GM19455 (cell line): ENCODE measurements at regions not wholly inside any gene's neighbourhood (a gene's known extent, or its start where the extent isn't known, plus 50 kb on each side); places are given as distances from the start of the nearest gene placed in this dataset.
"Not testable (repeated sequence)": the region's sequence is repeated elsewhere in the genome, so short reads cannot be mapped to it uniquely, and the experiment has no call there.

Source experiments
- ATAC-seq: cut with Tn5 transposase; IDR thresholded peaks from one replicate; pipeline ENCODE4 v1.9.1; 2021; ENCODE audit not compliant: unreplicated experiment

- ATAC-seq = no peak
Observed at GRCh38 chr5:103800741-103801495, 238.3 kb upstream of the NUDT12 start.

DNA sequence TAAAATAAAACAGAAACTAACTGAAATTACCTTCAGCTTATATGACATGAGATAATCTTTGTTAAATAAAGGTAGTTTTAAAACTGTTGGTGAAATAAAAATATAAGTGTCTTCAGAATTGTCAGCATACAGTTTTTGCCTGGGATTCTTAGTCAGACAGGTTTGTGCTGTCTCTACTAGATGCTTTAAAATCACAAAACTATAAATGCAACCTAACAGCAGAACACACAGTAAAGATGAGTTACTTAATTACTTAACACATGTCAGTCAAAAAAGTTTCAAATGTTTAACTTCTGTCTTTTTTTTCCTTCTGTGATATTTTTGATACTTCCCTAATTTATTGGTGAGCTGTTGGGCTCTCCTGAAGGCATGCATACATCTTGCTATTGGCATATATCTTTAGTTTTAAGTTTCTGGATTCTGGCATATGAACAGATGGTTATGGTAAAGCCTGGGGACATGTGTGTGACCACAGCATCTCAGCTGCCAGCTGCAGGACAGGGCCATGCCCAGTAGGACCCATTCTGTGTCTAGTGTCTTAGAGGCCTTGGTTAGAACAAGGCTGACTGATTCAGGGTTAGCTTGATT is 231.1 kb upstream of the NUDT12 start:
- no peak for ATAC-seq

- no peak for ATAC-seq
Observed at GRCh38 chr5:103785569-103785968, 223.0 kb upstream of the NUDT12 start.

DNA sequence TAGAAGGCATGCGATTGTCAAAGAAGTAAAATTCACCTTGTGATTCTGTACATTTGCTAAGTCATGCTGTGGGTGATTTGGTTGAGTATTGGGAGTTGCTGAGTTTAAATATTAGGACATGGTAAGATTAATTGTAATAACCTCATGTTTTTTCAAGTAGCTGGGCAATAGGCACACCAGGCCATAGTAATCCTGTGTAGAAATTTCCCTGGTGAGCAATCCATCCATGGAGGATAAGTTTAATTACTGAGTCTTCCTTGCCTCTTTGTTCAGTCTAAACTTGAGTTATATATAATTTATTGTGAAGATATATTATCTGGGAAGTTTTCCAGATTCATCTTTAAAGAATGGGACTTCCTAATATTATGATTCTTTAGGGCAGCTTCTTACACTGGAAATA is 221.1 kb upstream of the NUDT12 start:
- ATAC-seq = no peak

- ATAC-seq = no peak
Observed at GRCh38 chr5:103780794-103781193, 218.2 kb upstream of the NUDT12 start.

- ATAC-seq = no peak
Observed at GRCh38 chr5:103774721-103775120, 212.1 kb upstream of the NUDT12 start.

DNA sequence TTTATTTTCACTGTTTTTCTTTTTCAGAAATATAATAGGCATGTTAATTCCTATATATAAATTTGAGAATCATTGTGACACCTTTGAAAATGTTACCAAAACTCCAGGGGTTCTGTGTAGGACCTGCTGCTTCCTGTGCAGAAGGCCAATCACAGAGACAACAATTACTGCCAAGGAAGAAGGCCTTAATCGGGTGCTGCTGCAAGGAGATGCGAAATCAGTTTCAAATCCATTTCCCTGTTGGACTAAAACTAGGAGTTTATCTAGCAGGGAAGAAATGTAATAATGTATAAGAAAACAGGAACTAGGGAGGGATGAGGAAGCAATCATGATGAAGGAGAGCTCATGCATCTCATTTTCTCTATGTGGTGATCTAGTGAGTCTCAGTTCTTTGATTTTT is 209.7 kb upstream of the NUDT12 start:
- no peak for ATAC-seq

GRCh38 chr5:103764403-103764802 is 201.8 kb upstream of the NUDT12 start:
- ATAC-seq = no peak

DNA sequence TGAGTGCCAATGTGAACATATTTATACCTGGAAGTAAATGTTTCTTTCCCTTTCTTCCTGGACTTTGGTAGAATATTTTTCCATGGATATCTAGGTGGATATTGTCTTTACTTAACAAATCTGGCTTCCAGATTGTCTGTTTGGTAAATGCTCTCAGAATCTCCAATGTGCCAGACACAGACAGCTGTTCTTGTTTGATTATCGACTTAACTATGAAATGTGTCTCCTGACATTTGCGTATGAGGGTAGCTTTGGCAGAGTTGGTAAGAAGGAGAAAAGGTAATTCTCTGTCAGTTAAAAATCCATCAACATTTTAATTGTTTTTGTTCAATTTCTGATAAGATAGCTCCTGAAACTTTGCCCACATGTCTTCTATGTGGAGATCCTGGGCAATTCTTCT is 196.4 kb upstream of the NUDT12 start:
- ATAC-seq = no peak

GRCh38 chr5:103755974-103756373 is 193.4 kb upstream of the NUDT12 start:
- ATAC-seq = no peak

GRCh38 chr5:103745353-103746065 is 182.9 kb upstream of the NUDT12 start:
- no peak for ATAC-seq

DNA sequence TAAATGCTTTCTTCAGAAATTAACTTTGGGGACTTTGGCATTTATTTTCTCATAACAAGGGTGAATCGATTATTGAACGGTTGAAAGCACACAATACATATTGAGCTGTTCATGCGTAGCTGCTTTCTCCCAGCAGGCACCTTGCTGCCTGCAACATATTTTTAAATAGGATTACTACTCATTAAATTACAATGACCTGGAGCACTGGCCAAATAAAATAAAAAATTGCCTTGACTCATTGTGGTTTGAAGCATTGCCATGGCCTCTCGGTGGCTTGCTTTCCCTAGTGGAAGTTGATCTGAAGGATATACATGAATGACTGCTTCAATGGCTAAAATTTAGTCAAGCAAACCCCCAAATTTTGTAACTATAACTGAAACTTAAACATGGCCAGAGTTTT is 181.6 kb upstream of the NUDT12 start:
- ATAC-seq = no peak

GRCh38 chr5:103743421-103743820 is 180.8 kb upstream of the NUDT12 start:
- ATAC-seq = no peak

GRCh38 chr5:103741984-103742383 is 179.4 kb upstream of the NUDT12 start:
- no peak for ATAC-seq

DNA sequence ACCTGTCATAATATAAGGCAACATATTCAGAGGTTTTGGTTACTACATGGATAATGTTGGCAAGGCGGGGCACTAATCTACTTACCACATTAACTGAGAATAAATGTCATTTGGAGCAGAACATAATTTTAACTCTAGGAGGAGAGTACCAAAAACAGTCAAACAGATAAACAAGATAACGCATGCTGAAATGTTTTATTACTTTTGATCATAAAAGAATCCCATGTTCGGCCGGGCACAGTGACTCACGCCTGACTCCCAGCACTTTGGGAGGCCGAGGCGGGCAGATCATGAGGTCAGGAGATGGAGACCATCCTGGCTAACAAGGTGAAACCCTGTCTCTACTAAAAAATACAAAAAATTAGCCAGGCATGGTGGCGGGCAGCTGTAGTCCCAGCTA is 173.8 kb upstream of the NUDT12 start:
- not testable (repeated sequence) for ATAC-seq

GRCh38 chr5:103724271-103724670 is 161.7 kb upstream of the NUDT12 start:
- no peak for ATAC-seq

GRCh38 chr5:103721183-103721582 is 158.6 kb upstream of the NUDT12 start:
- no peak for ATAC-seq

DNA sequence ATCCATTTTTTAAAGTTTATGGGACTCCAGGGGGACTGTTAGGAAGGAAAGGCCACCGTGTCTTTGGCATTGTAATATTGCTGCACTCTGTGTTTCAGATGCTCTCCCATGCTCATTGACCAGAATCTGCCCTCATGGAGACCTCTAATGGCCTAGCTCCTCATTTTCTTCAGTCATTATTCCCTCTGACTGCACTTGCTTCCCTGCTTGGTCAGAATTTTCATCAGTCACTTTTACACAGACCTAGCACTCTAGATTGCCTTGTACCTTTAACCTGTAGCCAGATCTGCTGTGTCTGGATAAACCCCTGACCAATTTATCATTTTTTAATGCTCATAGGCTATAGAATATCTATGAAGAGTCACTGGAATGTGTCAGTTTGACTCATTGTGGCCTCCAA is 155.5 kb upstream of the NUDT12 start:
- no peak for ATAC-seq

- no peak for ATAC-seq
Observed at GRCh38 chr5:103708601-103709000, 146.0 kb upstream of the NUDT12 start.

DNA sequence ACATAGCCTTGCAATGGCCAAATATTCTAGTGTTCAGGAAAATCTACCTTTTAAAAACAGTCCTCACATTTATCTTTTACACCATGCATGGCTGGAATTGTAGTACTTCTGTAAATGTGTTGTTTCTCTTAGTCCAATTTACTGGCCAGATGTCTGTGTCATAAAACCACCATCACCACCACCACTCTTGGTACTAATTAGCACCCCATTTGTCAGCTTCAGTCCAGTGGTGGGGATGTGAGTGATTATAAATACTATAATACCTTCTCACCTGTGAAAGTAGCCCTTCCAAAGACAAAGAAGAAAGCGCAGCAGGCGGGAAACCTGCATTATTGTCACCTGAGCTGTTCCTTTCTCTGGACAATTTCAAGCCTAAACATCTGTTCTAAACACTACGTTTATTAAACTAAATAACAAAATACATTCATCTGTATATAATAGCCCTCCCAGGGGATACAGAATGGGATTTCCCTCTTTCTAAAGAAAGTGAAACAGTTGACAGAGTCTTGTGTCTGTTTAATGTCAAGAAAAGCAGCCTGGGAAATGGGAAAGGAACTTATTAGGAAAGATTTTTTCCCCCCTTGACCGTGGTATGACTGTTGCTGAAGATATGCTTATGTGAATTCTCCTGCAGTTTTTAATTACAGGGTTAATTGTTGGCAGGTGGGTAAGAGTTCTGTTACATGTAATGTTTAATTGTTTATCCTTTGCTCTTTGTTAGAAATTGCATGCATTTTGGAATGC is 144.5 kb upstream of the NUDT12 start:
- no peak for ATAC-seq

- ATAC-seq = no peak
Observed at GRCh38 chr5:103703617-103704016, 141.0 kb upstream of the NUDT12 start.

GRCh38 chr5:103693517-103693916 is 130.9 kb upstream of the NUDT12 start:
- no peak for ATAC-seq
